CD14-positive monocyte (primary cell): ENCODE measurements at regions not wholly inside any gene's neighbourhood (a gene's known extent, or its start where the extent isn't known, plus 50 kb on each side); places are given as distances from the start of the nearest gene placed in this dataset.

Experiments used
- DNase-seq, 3 donors: peaks; one replicate each; pipeline ENCODE4 v3.0.0-alpha.2; 2011 to 2022
- H2AFZ ChIP-seq: 2 replicates; pipeline ENCODE4 v1.6.0; 2012; ENCODE audit warnings: mild to moderate bottlenecking, low read depth, low read length, inconsistent platforms; ENCODE audit not compliant: insufficient read depth, poor library complexity, severe bottlenecking
- H3K27ac ChIP-seq, 2 donors: 1 replicate in 1 of 2; 2 replicates in 1 of 2; pipeline ENCODE4 v1.5.1; 2012 to 2013; ENCODE audit warnings: low read length in 2 of 2, control low read depth in 1 of 2, inconsistent platforms in 1 of 2, low read depth in 1 of 2, mild to moderate bottlenecking in 1 of 2
- H3K27me3 ChIP-seq, 2 donors: one replicate each; pipeline versions ENCODE4 v1.6.0 to v1.6.1; 2011 to 2013; ENCODE audit warnings: low read length in 2 of 2; ENCODE audit not compliant: control insufficient read depth in 2 of 2, insufficient read depth in 2 of 2
- H3K36me3 ChIP-seq, 2 donors: replicated peaks in 1 of 2; 1 replicate in 1 of 2; 2 replicates in 1 of 2; pipeline versions ENCODE4 v1.5.1 to v1.6.1; 2012 to 2013; ENCODE audit warnings: low read length in 2 of 2, control low read depth in 1 of 2, inconsistent platforms in 1 of 2, mild to moderate bottlenecking in 1 of 2; ENCODE audit not compliant: insufficient read depth in 2 of 2, control insufficient read depth in 1 of 2
- H3K4me1 ChIP-seq, 2 donors: 1 replicate in 1 of 2; 2 replicates in 1 of 2; pipeline versions ENCODE4 v1.5.1 to v1.6.1; 2012 to 2013; ENCODE audit warnings: low read length in 2 of 2, control low read depth in 1 of 2, inconsistent platforms in 1 of 2, mild to moderate bottlenecking in 1 of 2, moderate library complexity in 1 of 2; ENCODE audit not compliant: insufficient read depth in 2 of 2, control insufficient read depth in 1 of 2
- H3K4me2 ChIP-seq: replicated peaks from 2 replicates; pipeline ENCODE3; 2012; ENCODE audit warnings: low read length, moderate library complexity, mild to moderate bottlenecking; ENCODE audit not compliant: poor library complexity, severe bottlenecking; ENCODE audit errors: extremely low read depth
- H3K4me3 ChIP-seq, 3 experiments: fragments of 200-600 bp in 1 of 3; sonication (generic) in 1 of 3; replicated peaks in 1 of 3; 1 replicate in 2 of 3; 2 replicates in 1 of 3; pipeline ENCODE4 v1.5.1; 2011 to 2013; ENCODE audit warnings: low read length in 3 of 3, mild to moderate bottlenecking in 3 of 3, control low read depth in 2 of 3, low read depth in 2 of 3, inconsistent platforms in 1 of 3, moderate library complexity in 1 of 3
- H3K79me2 ChIP-seq: 2 replicates; pipeline ENCODE4 v1.6.0; 2012; ENCODE audit warnings: mild to moderate bottlenecking, control low read depth, inconsistent platforms, low read length, moderate library complexity; ENCODE audit not compliant: insufficient read depth
- H3K9ac ChIP-seq: 2 replicates; pipeline ENCODE4 v1.6.0; 2017; ENCODE audit warnings: low read length, mild to moderate bottlenecking; ENCODE audit not compliant: insufficient read depth, poor library complexity, severe bottlenecking
- H3K9me3 ChIP-seq, 2 donors: replicated peaks in 1 of 2; 1 replicate in 1 of 2; 2 replicates in 1 of 2; pipeline versions ENCODE4 v1.5.1 to v1.6.1; 2012 to 2013; ENCODE audit warnings: low read length in 2 of 2, control low read depth in 1 of 2; ENCODE audit not compliant: control insufficient read depth in 1 of 2, insufficient read depth in 1 of 2
- H4K20me1 ChIP-seq: 2 replicates; pipeline ENCODE4 v1.6.0; 2012; ENCODE audit warnings: mild to moderate bottlenecking, low read length, control low read depth, moderate library complexity; ENCODE audit not compliant: insufficient read depth
- H3K27ac Mint-ChIP-seq, 7 donors: one replicate each; pipeline ENCODE4 v1.8.0; 2020; ENCODE audit warnings: mild to moderate bottlenecking in 7 of 7, mixed read lengths in 7 of 7, moderate library complexity in 6 of 7, inconsistent platforms in 2 of 7
- H3K27me3 Mint-ChIP-seq, 3 donors: one replicate each; pipeline ENCODE4 v1.8.0; 2021 to 2022; ENCODE audit warnings: low read depth in 3 of 3, mild to moderate bottlenecking in 3 of 3, mixed read lengths in 3 of 3, moderate library complexity in 3 of 3, inconsistent platforms in 1 of 3
- H3K36me3 Mint-ChIP-seq, 2 donors: one replicate each; pipeline ENCODE4 v1.8.0; 2020; ENCODE audit warnings: mixed read lengths in 2 of 2, inconsistent platforms in 1 of 2, mild to moderate bottlenecking in 1 of 2
- H3K4me1 Mint-ChIP-seq: one replicate; pipeline ENCODE4 v1.8.0; 2020; ENCODE audit warnings: mild to moderate bottlenecking, mixed read lengths
- H3K4me3 Mint-ChIP-seq, 2 donors: one replicate each; pipeline ENCODE4 v1.8.0; 2020; ENCODE audit warnings: mild to moderate bottlenecking in 2 of 2, mixed read lengths in 2 of 2, moderate library complexity in 1 of 2
- H3K9me3 Mint-ChIP-seq, 7 donors: one replicate each; pipeline ENCODE4 v1.8.0; 2020 to 2022; ENCODE audit warnings: mixed read lengths in 7 of 7, mild to moderate bottlenecking in 6 of 7, moderate library complexity in 6 of 7, inconsistent platforms in 2 of 7
- CTCF ChIP-seq: fragments of 200-600 bp; IDR thresholded peaks from one replicate; pipeline ENCODE4 v1.8.0; 2022; ENCODE audit warnings: antibody characterized with exemption, mild to moderate bottlenecking
- WGBS: methylation state at CpG from one replicate; pipeline ENCODE4 v1.1.5; 2013; ENCODE audit warnings: missing lambda C conversion rate; ENCODE audit not compliant: insufficient coverage; 5-methylcytosine and 5-hydroxymethylcytosine counted together
- intact Hi-C, 2 donors: fragments of 100-400 bp; cut with micrococcal nuclease; formaldehyde crosslinking; loops; one replicate each; pipeline versions ENCODE4 v1.15.0 to v1.15.1; 2023

GRCh38 chr9:111178331-111179055 lies 140.2 kb upstream of the LPAR1 start:
- DNase-seq = peak in 1 of 3 donors; percentile 8
- H3K4me3 Mint-ChIP-seq = peak overlapping the region; percentile 17 to 54

DNA sequence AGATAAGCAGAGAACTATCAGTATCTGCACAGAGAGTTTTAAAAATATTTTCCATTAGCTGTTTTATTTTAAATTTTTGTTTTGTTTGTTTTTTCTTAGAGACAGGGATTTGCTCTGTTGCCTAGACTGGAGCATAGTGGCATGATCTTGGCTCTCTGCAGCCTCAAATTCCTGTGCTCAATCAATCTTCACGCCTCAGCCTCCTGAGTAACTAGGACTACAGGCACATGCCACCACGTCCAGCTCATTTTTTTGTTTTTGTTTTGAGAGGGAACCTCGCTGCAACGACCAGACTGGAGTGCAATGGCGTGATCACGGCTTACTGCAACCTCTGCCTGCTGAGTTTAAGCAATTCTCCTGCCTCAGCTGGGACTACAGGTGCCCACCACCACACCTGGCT lies 138.2 kb upstream of the LPAR1 start:
- H3K4me3 Mint-ChIP-seq = no peak overlapping the region
- H3K36me3 ChIP-seq = no peaks in the 10 kb centered on the region
- H2AFZ ChIP-seq = no peak overlapping the region
- no peak overlapping the region for H3K4me3 ChIP-seq
- intact Hi-C loops = no loop called here
- H3K4me2 ChIP-seq = no peak overlapping the region
- TF ChIP-seq CTCF = no peak
- no peak overlapping the region for H3K9ac ChIP-seq
- H4K20me1 ChIP-seq = no peaks in the 10 kb centered on the region
- WGBS = 100% methylated on average over 4 of the region's 6 CpGs
- H3K27ac ChIP-seq = no peak overlapping the region
- H3K27me3 Mint-ChIP-seq = peaks cover 0 to 3% (median 0%) of the 10 kb centered on the region in 3 donors
- DNase-seq = no peak
- H3K36me3 Mint-ChIP-seq = no peaks in the 10 kb centered on the region
- H3K9me3 Mint-ChIP-seq = peaks cover 0 to 2% (median 0%) of the 10 kb centered on the region in 7 donors
- no peak overlapping the region for H3K27ac Mint-ChIP-seq
- peaks cover 14 to 19% of the 10 kb centered on the region in 2 donors for H3K4me1 ChIP-seq
- peaks cover 20% of the 10 kb centered on the region for H3K4me1 Mint-ChIP-seq
- no peaks in the 10 kb centered on the region for H3K79me2 ChIP-seq
- H3K9me3 ChIP-seq = no peaks in the 10 kb centered on the region
- H3K27me3 ChIP-seq = no peaks in the 10 kb centered on the region

More at GRCh38 chr9:111178331-111179055, 140.2 kb upstream of the LPAR1 start:
- Mint-ChIP-seq H3K4me1 (peaks cover 20% of the 10 kb centered on the region), H3K27me3 (peaks cover 1 to 5% (median 1%) of the 10 kb centered on the region in 3 donors), H3K36me3 (no peaks in the 10 kb centered on the region), H3K9me3 (peaks cover 0 to 5% (median 0%) of the 10 kb centered on the region in 7 donors), H3K27ac (peak overlapping the region in 1 of 7 donors; percentile 16)
- no peaks in the 10 kb centered on the region for H3K36me3 ChIP-seq
- H4K20me1 ChIP-seq = no peaks in the 10 kb centered on the region
- H3K27ac ChIP-seq = no peak overlapping the region
- peaks cover 14 to 19% of the 10 kb centered on the region in 2 donors for H3K4me1 ChIP-seq
- intact Hi-C loops = no loop called here
- H3K4me2 ChIP-seq = peak overlapping the region; percentile 12
- WGBS = 0% methylated on average over 1 of the region's 9 CpGs
- no peak overlapping the region for H3K4me3 ChIP-seq
- TF ChIP-seq CTCF = no peak
- H3K9me3 ChIP-seq = no peaks in the 10 kb centered on the region
- no peaks in the 10 kb centered on the region for H3K79me2 ChIP-seq
- no peak overlapping the region for H2AFZ ChIP-seq
- H3K27me3 ChIP-seq = no peaks in the 10 kb centered on the region
- no peak overlapping the region for H3K9ac ChIP-seq
